PC-3 (cell line): ENCODE measurements at regions not wholly inside any gene's neighbourhood (a gene's known extent, or its start where the extent isn't known, plus 50 kb on each side); places are given as distances from the start of the nearest gene placed in this dataset.

ENCODE experiments used
- ATAC-seq: fragments of 200-7000 bp; cut with Tn5 transposase; 2 replicates; pipeline ENCODE4 v1.9.1; 2020; ENCODE audit warnings: mild to moderate bottlenecking, moderate library complexity
- BruUV-seq: library from RNA; stranded (reverse); fragments of 400-500 nt; replicated peaks from 2 replicates; lab custom pipeline; 2021; lab: Mats Ljungman, UMichigan
- CTCF ChIA-PET: fragments of 300-600 bp; sonication (Branson Sonifier 250); formaldehyde crosslinking; loops from one replicate; lab custom pipeline; 2022; ENCODE audit warnings: antibody characterized with exemption; lab: Charles Lee
- POLR2A ChIA-PET: fragments of 300-600 bp; sonication (Branson Sonifier 250); formaldehyde crosslinking; loops from one replicate; lab custom pipeline; 2022; ENCODE audit warnings: antibody characterized with exemption; ENCODE audit not compliant: unreplicated experiment; lab: Charles Lee
- DNase-seq: peaks from one replicate; pipeline ENCODE4 v3.0.0-alpha.2; 2015
- H2AFZ ChIP-seq: fragments of 300-600 bp; sonication (generic); 2 replicates; pipeline ENCODE4 v1.6.0; 2016; ENCODE audit warnings: antibody characterized with exemption, low read length
- H3F3A ChIP-seq: fragments of 300-600 bp; sonication (generic); one replicate; pipeline ENCODE4 v1.6.0; 2017; ENCODE audit warnings: antibody characterized with exemption, low read length, control low read depth, mild to moderate bottlenecking; ENCODE audit not compliant: unreplicated experiment
- H3K27ac ChIP-seq: fragments of 300-600 bp; sonication (generic); 2 replicates; pipeline ENCODE4 v1.5.1; 2016; ENCODE audit warnings: mild to moderate bottlenecking, low read length
- H3K27me3 ChIP-seq: fragments of 300-600 bp; sonication (generic); 2 replicates; pipeline ENCODE4 v1.6.1; 2016; ENCODE audit warnings: low read length, mixed read lengths
- H3K36me3 ChIP-seq: fragments of 300-600 bp; sonication (generic); 2 replicates; pipeline ENCODE4 v1.6.1; 2016; ENCODE audit warnings: low read depth, mixed run types, low read length, mixed read lengths
- H3K4me1 ChIP-seq: fragments of 300-600 bp; sonication (generic); 2 replicates; pipeline ENCODE4 v1.5.1; 2016; ENCODE audit warnings: low read length; ENCODE audit not compliant: insufficient read depth
- H3K4me2 ChIP-seq: fragments of 300-600 bp; sonication (generic); 2 replicates; pipeline ENCODE4 v1.6.0; 2016; ENCODE audit warnings: low read length
- H3K4me3 ChIP-seq: fragments of 300-600 bp; sonication (generic); 2 replicates; pipeline ENCODE4 v1.5.1; 2016; ENCODE audit warnings: mild to moderate bottlenecking, low read length, mixed read lengths
- H3K79me2 ChIP-seq: fragments of 300-600 bp; sonication (generic); 2 replicates; pipeline ENCODE4 v1.6.1; 2017; ENCODE audit warnings: low read length, mixed read lengths
- H3K9ac ChIP-seq: fragments of 300-600 bp; sonication (generic); 2 replicates; pipeline ENCODE4 v1.6.0; 2016; ENCODE audit warnings: mild to moderate bottlenecking, low read length
- H3K9me2 ChIP-seq: fragments of 300-600 bp; sonication (generic); replicated peaks from 2 replicates; pipeline ENCODE4 v1.6.1; 2016; ENCODE audit warnings: mixed run types, low read length, mixed read lengths
- H3K9me3 ChIP-seq: fragments of 300-600 bp; sonication (generic); 2 replicates; pipeline ENCODE4 v1.6.1; 2016; ENCODE audit warnings: low read length, mixed read lengths
- H4K20me1 ChIP-seq: fragments of 300-600 bp; sonication (generic); 2 replicates; pipeline ENCODE4 v1.6.1; 2016; ENCODE audit warnings: low read length, mixed read lengths
- EZH2 ChIP-seq: fragments of 300-600 bp; sonication (generic); IDR thresholded peaks from one replicate; pipeline ENCODE4 v1.6.1; 2017; ENCODE audit warnings: antibody characterized with exemption, mild to moderate bottlenecking, low read length; ENCODE audit not compliant: unreplicated experiment
- EZH2phosphoT487 ChIP-seq: fragments of 300-600 bp; sonication (generic); IDR thresholded peaks from 2 replicates; pipeline ENCODE4 v1.6.1; 2018; ENCODE audit warnings: mild to moderate bottlenecking, antibody characterized with exemption, low read length, borderline replicate concordance
- intact Hi-C: fragments of 100-400 bp; cut with micrococcal nuclease; formaldehyde crosslinking; loops from 2 replicates; pipeline ENCODE4 v1.9.0; 2023
- TF ChIP-seq, protein P1 (sequence below): fragments of 300-600 bp; sonication (generic); conservative IDR thresholded peaks from 2 replicates; pipeline ENCODE4 v1.5.1; 2017; ENCODE audit warnings: antibody characterized with exemption, low read depth, mild to moderate bottlenecking, low read length

GRCh38 chr7:13047061-13047460, 359.6 kb downstream of the ARL4A start:
- CTCF ChIA-PET, result no interaction called here
- DNase-seq, result no peak

GRCh38 chr7:13049946-13050345, 362.5 kb downstream of the ARL4A start:
- POLR2A ChIA-PET, result no interaction called here
- H2AFZ ChIP-seq, result peak overlapping the region; percentile 13; the same call in 1 of the 2 replicates
- H3F3A ChIP-seq, result no peaks in the 10 kb centered on the region
- H4K20me1 ChIP-seq, result no peaks in the 10 kb centered on the region
- peak overlapping the region; percentile 50 for H3K4me2 ChIP-seq
- intact Hi-C loops, result loop anchor here (5.0 kb wide), 1 partner anchor 47 kb away; no protein-coding TSS in a partner anchor
- no TSS peak for BruUV-seq
- H3K27me3 ChIP-seq, result no peaks in the 10 kb centered on the region
- H3K36me3 ChIP-seq, result no peaks in the 10 kb centered on the region
- peaks cover 22% of the 10 kb centered on the region for H3K4me1 ChIP-seq
- no peaks in the 10 kb centered on the region for H3K9me2 ChIP-seq
- no peak overlapping the region for H3K9ac ChIP-seq
- H3K27ac ChIP-seq, result no peak overlapping the region
- no peaks in the 10 kb centered on the region for H3K79me2 ChIP-seq
- TF ChIP-seq, protein P1, sequence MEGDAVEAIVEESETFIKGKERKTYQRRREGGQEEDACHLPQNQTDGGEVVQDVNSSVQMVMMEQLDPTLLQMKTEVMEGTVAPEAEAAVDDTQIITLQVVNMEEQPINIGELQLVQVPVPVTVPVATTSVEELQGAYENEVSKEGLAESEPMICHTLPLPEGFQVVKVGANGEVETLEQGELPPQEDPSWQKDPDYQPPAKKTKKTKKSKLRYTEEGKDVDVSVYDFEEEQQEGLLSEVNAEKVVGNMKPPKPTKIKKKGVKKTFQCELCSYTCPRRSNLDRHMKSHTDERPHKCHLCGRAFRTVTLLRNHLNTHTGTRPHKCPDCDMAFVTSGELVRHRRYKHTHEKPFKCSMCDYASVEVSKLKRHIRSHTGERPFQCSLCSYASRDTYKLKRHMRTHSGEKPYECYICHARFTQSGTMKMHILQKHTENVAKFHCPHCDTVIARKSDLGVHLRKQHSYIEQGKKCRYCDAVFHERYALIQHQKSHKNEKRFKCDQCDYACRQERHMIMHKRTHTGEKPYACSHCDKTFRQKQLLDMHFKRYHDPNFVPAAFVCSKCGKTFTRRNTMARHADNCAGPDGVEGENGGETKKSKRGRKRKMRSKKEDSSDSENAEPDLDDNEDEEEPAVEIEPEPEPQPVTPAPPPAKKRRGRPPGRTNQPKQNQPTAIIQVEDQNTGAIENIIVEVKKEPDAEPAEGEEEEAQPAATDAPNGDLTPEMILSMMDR, result no peak
- no peak for TF ChIP-seq EZH2
- TF ChIP-seq EZH2phosphoT487, result no peak
- CTCF ChIA-PET, result no interaction called here
- ATAC-seq (no peak), DNase-seq (no peak)
- H3K4me3 ChIP-seq, result no peak overlapping the region
- no peaks in the 10 kb centered on the region for H3K9me3 ChIP-seq

More at GRCh38 chr7:13047061-13047460, 359.6 kb downstream of the ARL4A start:
- Histone ChIP-seq H4K20me1 (no peaks in the 10 kb centered on the region), H3K27me3 (no peaks in the 10 kb centered on the region), H3K4me1 (peaks cover 41% of the 10 kb centered on the region), H3K79me2 (no peaks in the 10 kb centered on the region), H3K27ac (no peak overlapping the region), H3K4me3 (no peak overlapping the region), H3K4me2 (no peak overlapping the region), H3K36me3 (no peaks in the 10 kb centered on the region), H3K9me3 (no peaks in the 10 kb centered on the region), H2AFZ (no peak overlapping the region), H3F3A (no peaks in the 10 kb centered on the region), H3K9ac (no peak overlapping the region), H3K9me2 (no peaks in the 10 kb centered on the region)
- BruUV-seq, result no TSS peak
- no peak for ATAC-seq
- TF ChIP-seq, protein P1, result peak; percentile 31; the same call in 1 of the 2 replicates
- TF ChIP-seq EZH2phosphoT487 (no peak), EZH2 (no peak)
- intact Hi-C loops, result no loop called here
- POLR2A ChIA-PET, result no interaction called here

GRCh38 chr7:13050703-13051102, 363.3 kb downstream of the ARL4A start:
- Histone ChIP-seq H3K27ac (peak overlapping the region; percentile 43), H3K9me2 (no peaks in the 10 kb centered on the region), H3K4me2 (peak overlapping the region; percentile 50), H2AFZ (no peak overlapping the region), H3K9me3 (no peaks in the 10 kb centered on the region), H3K79me2 (no peaks in the 10 kb centered on the region), H3K4me1 (peaks cover 22% of the 10 kb centered on the region), H3K4me3 (no peak overlapping the region), H3K9ac (no peak overlapping the region), H3K36me3 (no peaks in the 10 kb centered on the region), H3K27me3 (no peaks in the 10 kb centered on the region), H3F3A (no peaks in the 10 kb centered on the region), H4K20me1 (no peaks in the 10 kb centered on the region)
- no TSS peak for BruUV-seq
- CTCF ChIA-PET, result no interaction called here
- TF ChIP-seq, protein P1, result no peak
- no peak for TF ChIP-seq EZH2phosphoT487
- no peak for TF ChIP-seq EZH2
- POLR2A ChIA-PET, result no interaction called here
- DNase-seq (peak; percentile 73), ATAC-seq (peak; percentile 90)
- intact Hi-C loops, result loop anchor here (5.0 kb wide), 1 partner anchor 47 kb away; no protein-coding TSS in a partner anchor
